HepG2 (cell line): ENCODE measurements at regions not wholly inside any gene's neighbourhood (a gene's known extent, or its start where the extent isn't known, plus 50 kb on each side); places are given as distances from the start of the nearest gene placed in this dataset.

Source experiments
- ATAC-seq: fragments of 200-7000 bp; cut with Tn5 transposase; 3 replicates; pipeline ENCODE4 v1.9.1; 2020; ENCODE audit warnings: mild to moderate bottlenecking, moderate library complexity
- BruUV-seq: library from RNA; stranded (reverse); fragments of 400-500 nt; replicated peaks from 2 replicates; lab custom pipeline; 2021; lab: Mats Ljungman, UMichigan
- CTCF ChIA-PET: fragments of 300-600 bp; formaldehyde crosslinking; extraction: SDS; loops from one replicate; lab custom pipeline; 2021; ENCODE audit warnings: low total read pairs, inconsistent platforms, low intra/inter-chr PET ratio; lab: Yijun Ruan, JAX
- POLR2A ChIA-PET: fragments of 350-600 bp; sonication (Branson Sonifier 250); formaldehyde crosslinking; loops from one replicate; lab custom pipeline; 2020; ENCODE audit warnings: antibody characterized with exemption, inconsistent platforms; lab: Yijun Ruan, JAX
- DNase-seq: peaks from one replicate; pipeline ENCODE4 v3.0.0-alpha.2; 2015; ENCODE audit warnings: low spot score
- FAIRE-seq: peaks from 3 replicates; lab custom pipeline; 2011; peaks lifted over from hg19 to GRCh38; lab: Jason Lieb, UNC
- H2AFZ ChIP-seq: one replicate; pipeline ENCODE4 v1.6.1; 2011; ENCODE audit warnings: low read length, inconsistent platforms
- H3K27ac ChIP-seq: fragments of 300-600 bp; 3 replicates; pipeline ENCODE4 v1.8.0; 2011; ENCODE audit warnings: mixed run types, mild to moderate bottlenecking, mixed read lengths, low read length, inconsistent platforms; ENCODE audit not compliant: insufficient read depth; ENCODE audit errors: extremely low read length
- H3K27me3 ChIP-seq, 2 experiments: fragments of 200-600 bp in 1 of 2; 2 replicates in 1 of 2; 3 replicates in 1 of 2; pipeline versions ENCODE4 v1.6.0 to v1.8.0; 2011; ENCODE audit warnings: low read length in 2 of 2, mild to moderate bottlenecking in 2 of 2, moderate library complexity in 2 of 2, inconsistent platforms in 1 of 2; ENCODE audit not compliant: insufficient read depth in 2 of 2, control insufficient read depth in 1 of 2
- H3K36me3 ChIP-seq, 2 experiments: fragments of 200-600 bp in 1 of 2; replicated peaks in 1 of 2; 2 replicates in 1 of 2; 3 replicates in 1 of 2; pipeline versions ENCODE4 v1.5.1 to v1.8.0; 2011; ENCODE audit warnings: low read length in 2 of 2, inconsistent platforms in 1 of 2; ENCODE audit not compliant: insufficient read depth in 2 of 2, control insufficient read depth in 1 of 2
- H3K4me1 ChIP-seq: 2 replicates; pipeline ENCODE4 v1.5.1; 2012; ENCODE audit warnings: low read length, inconsistent platforms; ENCODE audit not compliant: insufficient read depth
- H3K4me2 ChIP-seq: 2 replicates; pipeline ENCODE4 v1.6.0; 2011; ENCODE audit warnings: low read depth, low read length, inconsistent platforms
- H3K4me3 ChIP-seq, 3 experiments: fragments of 200-600 bp in 1 of 3; sonication (generic), shearing (Covaris generic) in 1 of 3; replicated peaks in 1 of 3; 2 replicates each; pipeline ENCODE4 v1.5.1; 2011 to 2016; ENCODE audit warnings: low read length in 3 of 3, inconsistent platforms in 2 of 3, low read depth in 2 of 3, mild to moderate bottlenecking in 2 of 3, control low read depth in 1 of 3, mixed read lengths in 1 of 3; ENCODE audit not compliant: insufficient read depth in 1 of 3
- H3K79me2 ChIP-seq: one replicate; pipeline ENCODE4 v1.6.1; 2011; ENCODE audit warnings: low read length, inconsistent platforms; ENCODE audit not compliant: insufficient read depth
- H3K9ac ChIP-seq: 2 replicates; pipeline ENCODE4 v1.6.0; 2011; ENCODE audit warnings: mild to moderate bottlenecking, low read depth, low read length, inconsistent platforms; ENCODE audit not compliant: insufficient read depth
- H3K9me3 ChIP-seq: 2 replicates; pipeline ENCODE4 v1.5.1; 2012; ENCODE audit warnings: mild to moderate bottlenecking, low read length
- H4K20me1 ChIP-seq: 2 replicates; pipeline ENCODE4 v1.6.0; 2011; ENCODE audit warnings: inconsistent platforms, mild to moderate bottlenecking, low read length, moderate library complexity; ENCODE audit not compliant: insufficient read depth
- CBFB ChIP-seq: sonication (generic); formaldehyde crosslinking; IDR thresholded peaks from 2 replicates; pipeline ENCODE4 v1.4.0; 2020; ENCODE audit warnings: missing genetic modification reagents
- HMG20A ChIP-seq: IDR thresholded peaks from 2 replicates; pipeline ENCODE4 v1.6.1; 2016; ENCODE audit warnings: borderline replicate concordance
- MAFK ChIP-seq, 2 experiments: IDR thresholded peaks in 1 of 2; conservative IDR thresholded peaks in 1 of 2; 2 replicates each; pipeline ENCODE4 v1.6.1; 2011; ENCODE audit warnings: improper control_type of control experiment in 2 of 2, low read length in 2 of 2
- MEF2D ChIP-seq: sonication (generic); formaldehyde crosslinking; IDR thresholded peaks from 2 replicates; pipeline ENCODE4 v1.5.1; 2020; ENCODE audit warnings: mild to moderate bottlenecking, missing genetic modification reagents
- MIER3 ChIP-seq: IDR thresholded peaks from 2 replicates; pipeline ENCODE4 v1.6.1; 2016; ENCODE audit warnings: missing compliant biosample characterization, borderline replicate concordance
- MXD3 ChIP-seq: IDR thresholded peaks from 2 replicates; pipeline ENCODE4 v1.6.1; 2016; ENCODE audit warnings: mild to moderate bottlenecking, missing biosample characterization, missing genetic modification reagents
- WIZ ChIP-seq: sonication (generic); formaldehyde crosslinking; IDR thresholded peaks from 2 replicates; pipeline ENCODE4 v1.5.1; 2020; ENCODE audit warnings: mild to moderate bottlenecking, missing genetic modification reagents
- ZNF772 ChIP-seq: sonication (generic); formaldehyde crosslinking; IDR thresholded peaks from 2 replicates; pipeline ENCODE4 v1.5.0; 2020; ENCODE audit warnings: mild to moderate bottlenecking, missing genetic modification reagents
- WGBS: methylation state at CpG from one replicate; pipeline ENCODE4 v1.1.6; 2017; ENCODE audit warnings: low lambda C conversion rate; 5-methylcytosine and 5-hydroxymethylcytosine counted together
- in situ Hi-C: cut with HindIII; loops from 2 replicates; pipeline ENCODE4 v1.10.0; 2017; ENCODE audit warnings: low pct_unique_long_range_greater_than_20kb; ENCODE audit not compliant: extremely low pct_ligation_motif_present
- intact Hi-C: fragments of 100-400 bp; cut with micrococcal nuclease; formaldehyde crosslinking; loops from one replicate; pipeline ENCODE4 v1.10.0; 2022; ENCODE audit not compliant: unreplicated experiment

DNA sequence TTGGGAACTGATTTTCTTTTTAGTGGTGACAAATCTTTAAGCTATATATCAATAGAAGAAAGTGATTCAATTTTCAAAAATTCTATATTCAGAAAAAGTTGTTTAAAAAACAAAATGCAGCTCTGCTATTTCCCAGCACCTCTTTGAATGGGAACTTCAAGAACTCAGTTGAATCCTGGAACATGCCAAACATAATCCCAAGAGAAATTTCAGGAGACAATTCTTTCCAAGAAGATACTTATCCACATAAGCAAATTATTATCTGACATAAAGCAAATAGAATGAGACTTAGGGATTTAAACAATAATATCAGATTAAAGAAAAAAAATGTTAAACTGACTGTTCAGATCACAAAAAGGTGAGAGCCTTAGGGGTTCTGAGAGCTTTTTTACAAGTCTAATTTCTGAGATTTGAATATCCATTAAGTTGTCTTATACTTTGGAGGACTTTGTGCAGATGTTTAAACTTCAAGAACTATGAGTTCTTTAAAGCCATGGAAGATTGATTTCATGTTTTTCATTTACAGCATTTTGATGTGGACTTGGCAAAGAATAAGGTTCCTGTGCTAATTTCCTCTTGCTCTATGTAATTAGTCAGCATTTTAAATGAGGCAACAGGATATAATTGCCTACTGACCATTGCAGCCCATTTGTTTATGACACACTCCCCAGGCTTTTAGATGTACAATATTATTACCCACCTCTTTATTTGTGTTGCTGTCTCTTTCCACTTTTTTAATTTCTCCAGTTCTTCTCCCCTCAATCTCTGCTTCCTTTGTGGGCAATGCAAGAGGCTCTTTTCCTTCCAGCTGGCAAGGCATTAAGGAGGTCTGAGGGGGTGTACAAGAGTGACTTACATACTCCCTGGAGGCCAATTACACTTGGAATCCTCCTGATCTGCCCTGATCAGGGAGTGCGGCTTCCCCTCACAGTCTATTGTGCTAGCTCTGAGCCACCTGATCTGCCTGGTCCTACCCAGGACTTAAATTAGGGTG is 419.1 kb downstream of the NR2F1-AS1 start:
- no peak overlapping the region for H3K4me2 ChIP-seq
- ATAC-seq (no peak), FAIRE-seq (no peak), DNase-seq (no peak)
- no peak overlapping the region for H3K9ac ChIP-seq
- no peaks in the 10 kb centered on the region for H3K9me3 ChIP-seq
- CTCF ChIA-PET = no interaction called here
- H3K36me3 ChIP-seq = no peaks in the 10 kb centered on the region
- no peak overlapping the region for H3K27ac ChIP-seq
- WGBS = 50% methylated on average over 1 of the region's 1 CpG
- intact Hi-C loops = no loop called here
- in situ Hi-C loops = no loop called here
- BruUV-seq = no TSS peak
- H3K4me3 ChIP-seq = no peak overlapping the region
- H3K4me1 ChIP-seq = peaks cover 9% of the 10 kb centered on the region; the same call in 1 of the 2 replicates
- no peaks in the 10 kb centered on the region for H3K79me2 ChIP-seq
- H3K27me3 ChIP-seq = peaks cover 0 to 4% of the 10 kb centered on the region in 2 experiments; a peak in 1 of 5 replicates
- no peak overlapping the region for H2AFZ ChIP-seq
- no peaks in the 10 kb centered on the region for H4K20me1 ChIP-seq
- no peak for TF ChIP-seq HMG20A (CRISPR knock-in tag)
- no peak for TF ChIP-seq MIER3 (CRISPR knock-in tag)
- TF ChIP-seq ZNF772 (CRISPR knock-in tag) = no peak
- no peak for TF ChIP-seq MXD3 (CRISPR knock-in tag)
- TF ChIP-seq WIZ (CRISPR knock-in tag) = no peak
- no peak for TF ChIP-seq CBFB (CRISPR knock-in tag)
- 0 out of 4 replicates have a peak, but pooled peaks of 1 of the 2 experiments have one; percentile 6 for TF ChIP-seq MAFK (conservative IDR thresholded peaks at IDR 0.05 in 1 of 2, IDR thresholded peaks at IDR 0.05 in 1 of 2; ENCODE audit: low read length in 2 of 2)
- TF ChIP-seq MEF2D (CRISPR knock-in tag) = no peak
- TF ChIP-seq, all 625 proteins: peak for 1
- POLR2A ChIA-PET = no interaction called here
